Osteoblast (primary cell): ENCODE measurements at regions not wholly inside any gene's neighbourhood (a gene's known extent, or its start where the extent isn't known, plus 50 kb on each side); places are given as distances from the start of the nearest gene placed in this dataset.

ENCODE experiments used
- DNase-seq: peaks from one replicate; pipeline ENCODE4 v3.0.0; 2011; ENCODE audit warnings: low spot score, mixed read lengths; ENCODE audit not compliant: insufficient read length; ENCODE audit errors: missing footprints
- H2AFZ ChIP-seq: 2 replicates; pipeline ENCODE4 v1.6.0; 2011; ENCODE audit warnings: mild to moderate bottlenecking, low read length
- H3K27ac ChIP-seq: 2 replicates; pipeline ENCODE4 v1.5.1; 2011; ENCODE audit warnings: mild to moderate bottlenecking, low read depth, low read length, moderate library complexity
- H3K27me3 ChIP-seq: 2 replicates; pipeline ENCODE4 v1.6.0; 2012; ENCODE audit warnings: mild to moderate bottlenecking, control low read depth, inconsistent platforms, low read length, moderate library complexity; ENCODE audit not compliant: insufficient read depth
- H3K36me3 ChIP-seq: 2 replicates; pipeline ENCODE4 v1.5.1; 2011; ENCODE audit warnings: mild to moderate bottlenecking, low read length, control low read depth, moderate library complexity; ENCODE audit not compliant: insufficient read depth
- H3K4me1 ChIP-seq: 2 replicates; pipeline ENCODE4 v1.5.1; 2011; ENCODE audit warnings: mild to moderate bottlenecking, low read length, control low read depth, moderate library complexity; ENCODE audit not compliant: insufficient read depth
- H3K4me2 ChIP-seq: 2 replicates; pipeline ENCODE4 v1.6.0; 2011; ENCODE audit warnings: mild to moderate bottlenecking, low read length; ENCODE audit not compliant: insufficient read depth
- H3K4me3 ChIP-seq: fragments of 200-600 bp; sonication (generic); 3 replicates; pipeline ENCODE4 v1.5.1; 2012; ENCODE audit warnings: mild to moderate bottlenecking, low read length, inconsistent platforms; ENCODE audit not compliant: insufficient read depth
- H3K79me2 ChIP-seq: 2 replicates; pipeline ENCODE4 v1.6.0; 2012; ENCODE audit warnings: mild to moderate bottlenecking, low read length, control low read depth, inconsistent platforms; ENCODE audit not compliant: insufficient read depth
- H3K9me3 ChIP-seq: 2 replicates; pipeline ENCODE4 v1.5.1; 2011; ENCODE audit warnings: low read depth, low read length, control low read depth
- H4K20me1 ChIP-seq: 2 replicates; pipeline ENCODE4 v1.6.0; 2012; ENCODE audit warnings: mild to moderate bottlenecking, low read length, control low read depth; ENCODE audit not compliant: insufficient read depth
- TF ChIP-seq, protein P1 (sequence below): IDR thresholded peaks from 2 replicates; pipeline ENCODE4 v1.5.1; 2011; ENCODE audit warnings: mild to moderate bottlenecking, low read depth, low read length, moderate library complexity; ENCODE audit errors: extremely low read depth

DNA sequence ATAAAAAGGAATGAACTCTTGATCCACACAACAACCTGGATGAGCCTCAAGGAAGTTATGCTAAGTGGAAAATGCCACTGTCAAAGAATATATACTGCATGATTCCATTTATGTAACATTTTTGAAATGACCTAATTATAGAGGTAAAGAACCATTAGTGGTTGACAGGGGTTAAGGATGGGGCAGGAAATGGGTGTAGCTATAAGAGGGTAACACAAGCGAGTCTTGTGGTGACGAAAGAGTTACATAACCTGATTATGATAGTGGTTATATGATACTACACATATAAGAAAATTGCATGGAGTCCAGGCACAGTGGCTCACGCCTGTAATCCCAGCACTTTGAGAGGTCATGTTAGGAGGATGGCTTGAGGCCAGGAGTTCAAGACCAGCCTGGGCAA lies 346.6 kb upstream of the PKDCC start:
- H2AFZ ChIP-seq = no peak overlapping the region
- H3K27me3 ChIP-seq = no peaks in the 10 kb centered on the region
- TF ChIP-seq, protein P1, sequence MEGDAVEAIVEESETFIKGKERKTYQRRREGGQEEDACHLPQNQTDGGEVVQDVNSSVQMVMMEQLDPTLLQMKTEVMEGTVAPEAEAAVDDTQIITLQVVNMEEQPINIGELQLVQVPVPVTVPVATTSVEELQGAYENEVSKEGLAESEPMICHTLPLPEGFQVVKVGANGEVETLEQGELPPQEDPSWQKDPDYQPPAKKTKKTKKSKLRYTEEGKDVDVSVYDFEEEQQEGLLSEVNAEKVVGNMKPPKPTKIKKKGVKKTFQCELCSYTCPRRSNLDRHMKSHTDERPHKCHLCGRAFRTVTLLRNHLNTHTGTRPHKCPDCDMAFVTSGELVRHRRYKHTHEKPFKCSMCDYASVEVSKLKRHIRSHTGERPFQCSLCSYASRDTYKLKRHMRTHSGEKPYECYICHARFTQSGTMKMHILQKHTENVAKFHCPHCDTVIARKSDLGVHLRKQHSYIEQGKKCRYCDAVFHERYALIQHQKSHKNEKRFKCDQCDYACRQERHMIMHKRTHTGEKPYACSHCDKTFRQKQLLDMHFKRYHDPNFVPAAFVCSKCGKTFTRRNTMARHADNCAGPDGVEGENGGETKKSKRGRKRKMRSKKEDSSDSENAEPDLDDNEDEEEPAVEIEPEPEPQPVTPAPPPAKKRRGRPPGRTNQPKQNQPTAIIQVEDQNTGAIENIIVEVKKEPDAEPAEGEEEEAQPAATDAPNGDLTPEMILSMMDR = no peak
- no peaks in the 10 kb centered on the region for H3K79me2 ChIP-seq
- H4K20me1 ChIP-seq = no peaks in the 10 kb centered on the region
- H3K36me3 ChIP-seq = no peaks in the 10 kb centered on the region
- no peak overlapping the region for H3K4me2 ChIP-seq
- no peaks in the 10 kb centered on the region for H3K9me3 ChIP-seq
- no peak overlapping the region for H3K27ac ChIP-seq
- no peak overlapping the region for H3K4me3 ChIP-seq
- no peak for DNase-seq
- no peaks in the 10 kb centered on the region for H3K4me1 ChIP-seq

DNA sequence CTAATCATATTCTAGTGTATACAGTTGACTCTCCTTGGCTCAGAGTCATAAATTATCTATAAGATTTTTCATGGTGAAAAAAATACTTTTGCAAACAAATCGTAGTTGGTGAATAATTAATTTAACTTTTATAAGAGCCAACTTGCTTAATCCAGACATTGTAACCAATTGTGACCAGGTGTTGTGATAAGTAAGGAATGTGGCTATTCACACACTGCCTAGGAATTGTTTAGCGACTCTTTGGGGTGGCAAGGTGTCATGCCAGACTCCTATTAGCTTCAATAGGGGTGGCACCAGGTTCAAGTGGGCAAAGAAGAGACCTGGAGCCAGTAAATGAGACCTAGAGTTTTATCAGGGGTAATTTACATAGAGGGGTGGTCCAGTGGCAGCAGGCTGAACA lies 344.7 kb upstream of the PKDCC start:
- Histone ChIP-seq H2AFZ (no peak overlapping the region), H4K20me1 (no peaks in the 10 kb centered on the region), H3K79me2 (no peaks in the 10 kb centered on the region), H3K36me3 (no peaks in the 10 kb centered on the region), H3K4me3 (no peak overlapping the region), H3K27me3 (no peaks in the 10 kb centered on the region), H3K27ac (no peak overlapping the region), H3K9me3 (no peaks in the 10 kb centered on the region), H3K4me1 (no peaks in the 10 kb centered on the region), H3K4me2 (no peak overlapping the region)
- DNase-seq = no peak
- TF ChIP-seq, protein P1 = no peak

DNA sequence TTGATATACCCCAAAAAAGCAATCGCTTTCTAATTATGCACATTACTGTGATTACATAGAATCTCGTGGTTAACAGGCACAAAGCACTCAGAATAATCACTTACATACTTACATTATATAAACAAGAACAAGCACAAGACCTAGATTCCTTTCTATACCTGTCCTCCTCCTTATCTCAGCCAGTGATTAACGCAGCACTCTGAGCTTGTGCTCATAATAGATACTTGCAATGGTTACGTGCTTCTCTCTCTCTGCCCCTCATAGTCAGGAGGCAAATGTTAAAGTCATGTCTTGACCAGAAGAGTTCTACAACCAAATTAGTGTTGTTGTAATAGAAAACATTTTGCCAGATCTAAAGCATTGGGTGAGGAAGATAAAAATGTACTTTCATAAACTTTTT lies 342.2 kb upstream of the PKDCC start:
- no peaks in the 10 kb centered on the region for H3K79me2 ChIP-seq

DNA sequence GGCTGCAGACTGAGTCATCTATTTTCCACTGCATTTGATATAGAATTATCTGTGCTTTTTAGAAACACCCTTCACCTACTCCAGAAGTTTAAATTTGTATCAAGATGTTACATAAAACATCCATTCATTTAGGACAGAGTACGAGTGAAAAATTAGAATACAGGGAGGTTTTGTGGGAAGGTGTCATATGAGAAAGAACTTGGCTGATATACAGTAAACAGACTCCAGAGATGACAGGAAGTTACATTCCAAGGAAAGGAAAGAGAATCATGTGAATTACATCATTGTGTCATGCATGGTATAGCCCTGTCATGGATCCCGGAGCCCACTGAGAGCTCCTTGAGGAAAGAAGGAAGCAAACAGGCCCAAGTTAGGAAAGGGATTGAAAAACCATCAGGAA lies 341.5 kb upstream of the PKDCC start:
- Histone ChIP-seq H3K27me3 (no peaks in the 10 kb centered on the region), H3K4me2 (no peak overlapping the region), H3K27ac (no peak overlapping the region), H3K36me3 (no peaks in the 10 kb centered on the region), H3K4me1 (peaks cover 5% of the 10 kb centered on the region), H2AFZ (no peak overlapping the region), H3K4me3 (no peak overlapping the region), H3K79me2 (no peaks in the 10 kb centered on the region), H4K20me1 (no peaks in the 10 kb centered on the region), H3K9me3 (no peaks in the 10 kb centered on the region)
- TF ChIP-seq, protein P1 = no peak
- no peak for DNase-seq

More for the DNA sequence above, 342.2 kb upstream of the PKDCC start:
- no peaks in the 10 kb centered on the region for H3K9me3 ChIP-seq
- H3K36me3 ChIP-seq = no peaks in the 10 kb centered on the region
- H3K4me1 ChIP-seq = peaks cover 2% of the 10 kb centered on the region
- H3K4me3 ChIP-seq = no peak overlapping the region
- no peak for DNase-seq
- H3K4me2 ChIP-seq = no peak overlapping the region
- TF ChIP-seq, protein P1 = no peak
- no peak overlapping the region for H3K27ac ChIP-seq
- no peaks in the 10 kb centered on the region for H3K27me3 ChIP-seq
- H4K20me1 ChIP-seq = no peaks in the 10 kb centered on the region
- H2AFZ ChIP-seq = no peak overlapping the region
